WTC11 (cell line): ENCODE measurements at regions not wholly inside any gene's neighbourhood (a gene's known extent, or its start where the extent isn't known, plus 50 kb on each side); places are given as distances from the start of the nearest gene placed in this dataset.

Experiments used
- ATAC-seq: fragments of 200-7000 bp; cut with Tn5 transposase; 2 replicates; pipeline ENCODE4 v1.10.0; 2021; ENCODE audit warnings: mild to moderate bottlenecking, moderate library complexity
- CTCF ChIA-PET: fragments of 300-600 bp; sonication (Branson Sonifier 250); formaldehyde crosslinking; loops from one replicate; lab custom pipeline; 2021; ENCODE audit warnings: antibody characterized with exemption; lab: Charles Lee
- POLR2A ChIA-PET: fragments of 350-600 bp; sonication (Branson Sonifier 250); formaldehyde crosslinking; loops from one replicate; lab custom pipeline; 2021; ENCODE audit warnings: antibody characterized with exemption; lab: Charles Lee
- DNase-seq: peaks from one replicate; pipeline ENCODE4 v3.0.0; 2021; ENCODE audit warnings: low spot score
- H3K27ac Mint-ChIP-seq: 2 replicates; pipeline ENCODE4 v1.8.0; 2021; ENCODE audit warnings: mixed read lengths
- H3K27me3 Mint-ChIP-seq: 2 replicates; pipeline ENCODE4 v1.8.0; 2021; ENCODE audit warnings: low read depth, mild to moderate bottlenecking, moderate library complexity, mixed read lengths
- H3K36me3 Mint-ChIP-seq: 2 replicates; pipeline ENCODE4 v1.8.0; 2021; ENCODE audit warnings: mixed read lengths
- H3K4me1 Mint-ChIP-seq: 2 replicates; pipeline ENCODE4 v1.8.0; 2022; ENCODE audit warnings: mixed read lengths
- H3K4me3 Mint-ChIP-seq: 2 replicates; pipeline ENCODE4 v1.8.0; 2021; ENCODE audit warnings: mild to moderate bottlenecking, moderate library complexity, mixed read lengths
- H3K9me3 Mint-ChIP-seq: 2 replicates; pipeline ENCODE4 v1.8.0; 2021; ENCODE audit warnings: mixed read lengths
- ELF4 ChIP-seq: sonication (generic); formaldehyde crosslinking; IDR thresholded peaks from 2 replicates; pipeline ENCODE4 v1.8.1; 2022; ENCODE audit warnings: low read depth, mild to moderate bottlenecking, moderate library complexity, missing genetic modification reagents
- EMX1 ChIP-seq: fragments of 250-450 bp; sonication (Bioruptor Pico); IDR thresholded peaks from 2 replicates; pipeline ENCODE4 v1.8.0; 2021; ENCODE audit warnings: mild to moderate bottlenecking
- FOXJ3 ChIP-seq: sonication (generic); formaldehyde crosslinking; IDR thresholded peaks from 2 replicates; pipeline ENCODE4 v1.9.0; 2021; ENCODE audit warnings: missing genetic modification reagents, mild to moderate bottlenecking, borderline replicate concordance
- GRHL2 ChIP-seq: fragments of 250-450 bp; sonication (Bioruptor Pico); IDR thresholded peaks from 2 replicates; pipeline ENCODE4 v1.8.0; 2022; ENCODE audit warnings: mild to moderate bottlenecking, moderate library complexity; ENCODE audit not compliant: insufficient replicate concordance, severe bottlenecking
- HMGA2 ChIP-seq: fragments of 250-450 bp; sonication (Bioruptor Pico); IDR thresholded peaks from 2 replicates; pipeline ENCODE4 v1.4.0; 2021; ENCODE audit warnings: mild to moderate bottlenecking, moderate library complexity
- MYBL2 ChIP-seq: sonication (generic); formaldehyde crosslinking; IDR thresholded peaks from 2 replicates; pipeline ENCODE4 v1.8.1; 2023; ENCODE audit warnings: mild to moderate bottlenecking, moderate library complexity, missing genetic modification reagents
- NFATC4 ChIP-seq: fragments of 250-450 bp; sonication (Bioruptor Pico); IDR thresholded peaks from 2 replicates; pipeline ENCODE4 v1.9.0; 2021; ENCODE audit warnings: mild to moderate bottlenecking
- NFE2L1 ChIP-seq: sonication (generic); formaldehyde crosslinking; IDR thresholded peaks from 2 replicates; pipeline ENCODE4 v1.8.1; 2023; ENCODE audit warnings: missing genetic modification reagents
- NR1H2 ChIP-seq: sonication (generic); formaldehyde crosslinking; IDR thresholded peaks from 2 replicates; pipeline ENCODE4 v1.9.0; 2021; ENCODE audit warnings: mild to moderate bottlenecking, moderate library complexity, missing genetic modification reagents
- NR3C1 ChIP-seq: sonication (generic); formaldehyde crosslinking; conservative IDR thresholded peaks from 2 replicates; pipeline ENCODE4 v1.8.1; 2023; ENCODE audit warnings: low read depth, mild to moderate bottlenecking, missing genetic modification reagents
- OVOL2 ChIP-seq: fragments of 250-450 bp; sonication (Bioruptor Pico); IDR thresholded peaks from 2 replicates; pipeline ENCODE4 v1.9.0; 2021; ENCODE audit warnings: mild to moderate bottlenecking, borderline replicate concordance
- SMAD3 ChIP-seq: sonication (generic); formaldehyde crosslinking; IDR thresholded peaks from 2 replicates; pipeline ENCODE4 v1.8.0; 2022; ENCODE audit warnings: missing genetic modification reagents, mild to moderate bottlenecking, borderline replicate concordance
- ZNF121 ChIP-seq: sonication (generic); formaldehyde crosslinking; IDR thresholded peaks from 2 replicates; pipeline ENCODE4 v1.8.0; 2023; ENCODE audit warnings: missing genetic modification reagents
- ZNF317 ChIP-seq: sonication (generic); formaldehyde crosslinking; IDR thresholded peaks from 2 replicates; pipeline ENCODE4 v1.8.1; 2023; ENCODE audit warnings: low read depth, mild to moderate bottlenecking, moderate library complexity, missing genetic modification reagents, borderline replicate concordance
- ZNF423 ChIP-seq: fragments of 250-450 bp; sonication (Bioruptor Pico); IDR thresholded peaks from 2 replicates; pipeline ENCODE4 v2.1.2; 2022; ENCODE audit warnings: mild to moderate bottlenecking, moderate library complexity
- ZNF671 ChIP-seq: fragments of 250-450 bp; sonication (Bioruptor Pico); IDR thresholded peaks from 2 replicates; pipeline ENCODE4 v1.8.0; 2021; ENCODE audit warnings: mild to moderate bottlenecking
- TF ChIP-seq, protein P1 (sequence below): fragments of 250-450 bp; sonication (Bioruptor Pico); IDR thresholded peaks from 2 replicates; pipeline ENCODE4 v1.8.0; 2021; ENCODE audit warnings: mild to moderate bottlenecking
- TF ChIP-seq, protein P2 (sequence below): fragments of 250-450 bp; sonication (Bioruptor Pico); IDR thresholded peaks from 2 replicates; pipeline ENCODE4 v1.9.0; 2021; ENCODE audit warnings: mild to moderate bottlenecking, borderline replicate concordance
- TF ChIP-seq, protein P3 (sequence below): fragments of 250-450 bp; sonication (Bioruptor Pico); IDR thresholded peaks from 2 replicates; pipeline ENCODE4 v2.1.2; 2022; ENCODE audit warnings: mild to moderate bottlenecking, moderate library complexity
- TF ChIP-seq, protein P4 (sequence below): sonication (generic); formaldehyde crosslinking; IDR thresholded peaks from 2 replicates; pipeline ENCODE4 v1.8.0; 2023; ENCODE audit warnings: mild to moderate bottlenecking, missing genetic modification reagents
- TF ChIP-seq, protein P5 (sequence below): sonication (generic); formaldehyde crosslinking; IDR thresholded peaks from 2 replicates; pipeline ENCODE4 v1.8.1; 2022; ENCODE audit warnings: missing genetic modification reagents, borderline replicate concordance

DNA sequence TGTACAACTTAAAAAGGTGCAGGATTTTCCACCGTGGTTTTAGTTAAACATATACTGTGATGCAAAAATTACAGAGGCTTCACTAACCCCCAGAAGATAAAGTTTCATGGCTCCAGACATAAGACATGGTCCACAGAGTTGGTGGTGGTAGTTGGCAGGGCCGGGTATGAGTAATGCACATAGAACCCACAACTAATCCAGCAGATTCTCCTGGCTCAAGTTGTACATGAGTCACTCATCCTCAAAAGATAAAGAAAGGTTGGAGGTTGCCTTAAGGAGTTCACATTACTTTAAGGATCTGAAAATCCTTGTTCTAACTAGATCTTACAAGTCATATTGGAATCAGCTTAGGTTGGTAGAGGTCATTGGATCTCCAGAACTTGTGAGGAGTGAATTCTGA lies 98.3 kb upstream of the ZBTB20 start:
- ATAC-seq, result no peak
- no peaks in the 10 kb centered on the region for H3K27me3 Mint-ChIP-seq
- H3K4me3 Mint-ChIP-seq, result no peak overlapping the region
- H3K4me1 Mint-ChIP-seq, result peaks cover 3% of the 10 kb centered on the region
- TF ChIP-seq NR1H2 (no peak), NFATC4 (CRISPR knock-in tag) (no peak), MYBL2 (CRISPR knock-in tag) (no peak), OVOL2 (no peak), FOXJ3 (CRISPR knock-in tag) (no peak), ZNF317 (CRISPR knock-in tag) (no peak), SMAD3 (CRISPR knock-in tag) (no peak), ZNF423 (CRISPR knock-in tag) (no peak), ZNF671 (no peak), ZNF121 (no peak), ELF4 (no peak), HMGA2 (CRISPR knock-in tag) (no peak)
- TF ChIP-seq, protein P1, sequence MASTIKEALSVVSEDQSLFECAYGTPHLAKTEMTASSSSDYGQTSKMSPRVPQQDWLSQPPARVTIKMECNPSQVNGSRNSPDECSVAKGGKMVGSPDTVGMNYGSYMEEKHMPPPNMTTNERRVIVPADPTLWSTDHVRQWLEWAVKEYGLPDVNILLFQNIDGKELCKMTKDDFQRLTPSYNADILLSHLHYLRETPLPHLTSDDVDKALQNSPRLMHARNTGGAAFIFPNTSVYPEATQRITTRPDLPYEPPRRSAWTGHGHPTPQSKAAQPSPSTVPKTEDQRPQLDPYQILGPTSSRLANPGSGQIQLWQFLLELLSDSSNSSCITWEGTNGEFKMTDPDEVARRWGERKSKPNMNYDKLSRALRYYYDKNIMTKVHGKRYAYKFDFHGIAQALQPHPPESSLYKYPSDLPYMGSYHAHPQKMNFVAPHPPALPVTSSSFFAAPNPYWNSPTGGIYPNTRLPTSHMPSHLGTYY (CRISPR knock-in tag), result no peak
- TF ChIP-seq, protein P2, sequence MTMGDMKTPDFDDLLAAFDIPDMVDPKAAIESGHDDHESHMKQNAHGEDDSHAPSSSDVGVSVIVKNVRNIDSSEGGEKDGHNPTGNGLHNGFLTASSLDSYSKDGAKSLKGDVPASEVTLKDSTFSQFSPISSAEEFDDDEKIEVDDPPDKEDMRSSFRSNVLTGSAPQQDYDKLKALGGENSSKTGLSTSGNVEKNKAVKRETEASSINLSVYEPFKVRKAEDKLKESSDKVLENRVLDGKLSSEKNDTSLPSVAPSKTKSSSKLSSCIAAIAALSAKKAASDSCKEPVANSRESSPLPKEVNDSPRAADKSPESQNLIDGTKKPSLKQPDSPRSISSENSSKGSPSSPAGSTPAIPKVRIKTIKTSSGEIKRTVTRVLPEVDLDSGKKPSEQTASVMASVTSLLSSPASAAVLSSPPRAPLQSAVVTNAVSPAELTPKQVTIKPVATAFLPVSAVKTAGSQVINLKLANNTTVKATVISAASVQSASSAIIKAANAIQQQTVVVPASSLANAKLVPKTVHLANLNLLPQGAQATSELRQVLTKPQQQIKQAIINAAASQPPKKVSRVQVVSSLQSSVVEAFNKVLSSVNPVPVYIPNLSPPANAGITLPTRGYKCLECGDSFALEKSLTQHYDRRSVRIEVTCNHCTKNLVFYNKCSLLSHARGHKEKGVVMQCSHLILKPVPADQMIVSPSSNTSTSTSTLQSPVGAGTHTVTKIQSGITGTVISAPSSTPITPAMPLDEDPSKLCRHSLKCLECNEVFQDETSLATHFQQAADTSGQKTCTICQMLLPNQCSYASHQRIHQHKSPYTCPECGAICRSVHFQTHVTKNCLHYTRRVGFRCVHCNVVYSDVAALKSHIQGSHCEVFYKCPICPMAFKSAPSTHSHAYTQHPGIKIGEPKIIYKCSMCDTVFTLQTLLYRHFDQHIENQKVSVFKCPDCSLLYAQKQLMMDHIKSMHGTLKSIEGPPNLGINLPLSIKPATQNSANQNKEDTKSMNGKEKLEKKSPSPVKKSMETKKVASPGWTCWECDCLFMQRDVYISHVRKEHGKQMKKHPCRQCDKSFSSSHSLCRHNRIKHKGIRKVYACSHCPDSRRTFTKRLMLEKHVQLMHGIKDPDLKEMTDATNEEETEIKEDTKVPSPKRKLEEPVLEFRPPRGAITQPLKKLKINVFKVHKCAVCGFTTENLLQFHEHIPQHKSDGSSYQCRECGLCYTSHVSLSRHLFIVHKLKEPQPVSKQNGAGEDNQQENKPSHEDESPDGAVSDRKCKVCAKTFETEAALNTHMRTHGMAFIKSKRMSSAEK, result no peak
- ChIA-PET CTCF (no interaction called here), POLR2A (no interaction called here)
- no peak overlapping the region for H3K27ac Mint-ChIP-seq
- DNase-seq, result no peak
- no peaks in the 10 kb centered on the region for H3K36me3 Mint-ChIP-seq
- H3K9me3 Mint-ChIP-seq, result peaks cover 8% of the 10 kb centered on the region

DNA sequence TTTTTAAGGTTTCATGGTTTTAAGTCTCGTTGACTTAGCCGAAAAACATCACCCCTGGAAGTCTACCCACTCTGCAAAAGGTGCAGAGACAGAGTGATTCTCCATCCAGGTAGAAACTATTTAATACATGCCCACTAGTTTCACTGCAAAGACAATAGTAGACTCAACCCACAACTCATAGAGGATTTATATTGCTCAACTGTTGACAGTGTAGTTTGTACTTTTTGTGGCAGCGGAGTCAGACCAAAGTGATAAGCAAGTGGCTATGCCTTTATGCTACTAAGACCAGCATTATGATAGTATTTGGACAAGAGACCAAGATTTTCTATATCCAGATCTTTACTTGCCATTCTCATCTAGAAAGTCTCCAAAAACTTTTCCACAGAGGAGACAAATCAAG lies 98.8 kb upstream of the ZBTB20 start:
- H3K9me3 Mint-ChIP-seq, result peaks cover 8% of the 10 kb centered on the region
- no peak for DNase-seq
- ATAC-seq, result no peak
- POLR2A ChIA-PET, result no interaction called here
- H3K27me3 Mint-ChIP-seq, result no peaks in the 10 kb centered on the region
- no peak for TF ChIP-seq NFATC4 (CRISPR knock-in tag)
- no peak for TF ChIP-seq ZNF317 (CRISPR knock-in tag)
- TF ChIP-seq MYBL2 (CRISPR knock-in tag), result no peak
- TF ChIP-seq, protein P3, sequence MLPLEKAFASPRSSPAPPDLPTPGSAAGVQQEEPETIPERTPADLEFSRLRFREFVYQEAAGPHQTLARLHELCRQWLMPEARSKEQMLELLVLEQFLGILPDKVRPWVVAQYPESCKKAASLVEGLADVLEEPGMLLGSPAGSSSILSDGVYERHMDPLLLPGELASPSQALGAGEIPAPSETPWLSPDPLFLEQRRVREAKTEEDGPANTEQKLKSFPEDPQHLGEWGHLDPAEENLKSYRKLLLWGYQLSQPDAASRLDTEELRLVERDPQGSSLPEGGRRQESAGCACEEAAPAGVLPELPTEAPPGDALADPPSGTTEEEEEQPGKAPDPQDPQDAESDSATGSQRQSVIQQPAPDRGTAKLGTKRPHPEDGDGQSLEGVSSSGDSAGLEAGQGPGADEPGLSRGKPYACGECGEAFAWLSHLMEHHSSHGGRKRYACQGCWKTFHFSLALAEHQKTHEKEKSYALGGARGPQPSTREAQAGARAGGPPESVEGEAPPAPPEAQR (CRISPR knock-in tag), result no peak
- TF ChIP-seq, protein P4, sequence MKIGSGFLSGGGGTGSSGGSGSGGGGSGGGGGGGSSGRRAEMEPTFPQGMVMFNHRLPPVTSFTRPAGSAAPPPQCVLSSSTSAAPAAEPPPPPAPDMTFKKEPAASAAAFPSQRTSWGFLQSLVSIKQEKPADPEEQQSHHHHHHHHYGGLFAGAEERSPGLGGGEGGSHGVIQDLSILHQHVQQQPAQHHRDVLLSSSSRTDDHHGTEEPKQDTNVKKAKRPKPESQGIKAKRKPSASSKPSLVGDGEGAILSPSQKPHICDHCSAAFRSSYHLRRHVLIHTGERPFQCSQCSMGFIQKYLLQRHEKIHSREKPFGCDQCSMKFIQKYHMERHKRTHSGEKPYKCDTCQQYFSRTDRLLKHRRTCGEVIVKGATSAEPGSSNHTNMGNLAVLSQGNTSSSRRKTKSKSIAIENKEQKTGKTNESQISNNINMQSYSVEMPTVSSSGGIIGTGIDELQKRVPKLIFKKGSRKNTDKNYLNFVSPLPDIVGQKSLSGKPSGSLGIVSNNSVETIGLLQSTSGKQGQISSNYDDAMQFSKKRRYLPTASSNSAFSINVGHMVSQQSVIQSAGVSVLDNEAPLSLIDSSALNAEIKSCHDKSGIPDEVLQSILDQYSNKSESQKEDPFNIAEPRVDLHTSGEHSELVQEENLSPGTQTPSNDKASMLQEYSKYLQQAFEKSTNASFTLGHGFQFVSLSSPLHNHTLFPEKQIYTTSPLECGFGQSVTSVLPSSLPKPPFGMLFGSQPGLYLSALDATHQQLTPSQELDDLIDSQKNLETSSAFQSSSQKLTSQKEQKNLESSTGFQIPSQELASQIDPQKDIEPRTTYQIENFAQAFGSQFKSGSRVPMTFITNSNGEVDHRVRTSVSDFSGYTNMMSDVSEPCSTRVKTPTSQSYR (CRISPR knock-in tag), result no peak
- TF ChIP-seq, protein P5, sequence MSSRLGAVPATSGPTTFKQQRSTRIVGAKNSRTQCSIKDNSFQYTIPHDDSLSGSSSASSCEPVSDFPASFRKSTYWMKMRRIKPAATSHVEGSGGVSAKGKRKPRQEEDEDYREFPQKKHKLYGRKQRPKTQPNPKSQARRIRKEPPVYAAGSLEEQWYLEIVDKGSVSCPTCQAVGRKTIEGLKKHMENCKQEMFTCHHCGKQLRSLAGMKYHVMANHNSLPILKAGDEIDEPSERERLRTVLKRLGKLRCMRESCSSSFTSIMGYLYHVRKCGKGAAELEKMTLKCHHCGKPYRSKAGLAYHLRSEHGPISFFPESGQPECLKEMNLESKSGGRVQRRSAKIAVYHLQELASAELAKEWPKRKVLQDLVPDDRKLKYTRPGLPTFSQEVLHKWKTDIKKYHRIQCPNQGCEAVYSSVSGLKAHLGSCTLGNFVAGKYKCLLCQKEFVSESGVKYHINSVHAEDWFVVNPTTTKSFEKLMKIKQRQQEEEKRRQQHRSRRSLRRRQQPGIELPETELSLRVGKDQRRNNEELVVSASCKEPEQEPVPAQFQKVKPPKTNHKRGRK (CRISPR knock-in tag), result no peak
- TF ChIP-seq GRHL2 (CRISPR knock-in tag), result no peak
- no peak for TF ChIP-seq NFE2L1
- TF ChIP-seq NR3C1, result no peak
- no peak for TF ChIP-seq OVOL2
- TF ChIP-seq EMX1 (CRISPR knock-in tag), result no peak
- TF ChIP-seq, all 79 proteins: peak for 0
- no peak overlapping the region for H3K27ac Mint-ChIP-seq
- no peak overlapping the region for H3K4me3 Mint-ChIP-seq
- H3K4me1 Mint-ChIP-seq, result peaks cover 3% of the 10 kb centered on the region
- H3K36me3 Mint-ChIP-seq, result no peaks in the 10 kb centered on the region
- CTCF ChIA-PET, result no interaction called here
